ENCODE measurements at regions not wholly inside any gene's neighbourhood (a gene's known extent, or its start where the extent isn't known, plus 50 kb on each side); places are given as distances from the start of the nearest gene placed in this dataset.

DNA sequence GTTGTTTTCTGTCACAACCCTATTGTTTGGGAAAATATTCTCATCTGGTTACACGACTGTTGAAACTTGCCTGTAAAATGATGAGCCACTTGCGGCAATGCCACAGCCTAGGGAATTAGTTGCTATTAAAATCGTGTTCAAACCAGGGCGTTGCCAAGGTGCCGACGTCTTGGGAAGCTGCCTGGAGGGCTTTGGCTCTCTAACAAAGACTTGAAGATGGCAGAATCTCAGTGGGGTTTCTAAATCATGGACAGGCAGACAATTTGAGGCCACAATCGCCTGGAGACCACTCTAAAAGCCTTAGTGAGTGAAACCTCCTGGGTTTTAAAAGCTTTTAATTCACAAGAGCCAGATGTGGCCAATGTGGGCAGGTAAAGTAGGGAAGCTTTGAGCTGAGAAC lies 117.2 kb upstream of the BMAL1 start:
- TF ChIP-seq, protein P1, sequence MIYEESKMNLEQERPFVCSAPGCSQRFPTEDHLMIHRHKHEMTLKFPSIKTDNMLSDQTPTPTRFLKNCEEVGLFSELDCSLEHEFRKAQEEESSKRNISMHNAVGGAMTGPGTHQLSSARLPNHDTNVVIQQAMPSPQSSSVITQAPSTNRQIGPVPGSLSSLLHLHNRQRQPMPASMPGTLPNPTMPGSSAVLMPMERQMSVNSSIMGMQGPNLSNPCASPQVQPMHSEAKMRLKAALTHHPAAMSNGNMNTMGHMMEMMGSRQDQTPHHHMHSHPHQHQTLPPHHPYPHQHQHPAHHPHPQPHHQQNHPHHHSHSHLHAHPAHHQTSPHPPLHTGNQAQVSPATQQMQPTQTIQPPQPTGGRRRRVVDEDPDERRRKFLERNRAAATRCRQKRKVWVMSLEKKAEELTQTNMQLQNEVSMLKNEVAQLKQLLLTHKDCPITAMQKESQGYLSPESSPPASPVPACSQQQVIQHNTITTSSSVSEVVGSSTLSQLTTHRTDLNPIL (CRISPR knock-in tag; IDR thresholded peaks at IDR 0.05; ENCODE audit: low read depth) = no peak
- TF ChIP-seq OSR1 (CRISPR knock-in tag; IDR thresholded peaks at IDR 0.05) (no peak), ZFP30 (CRISPR knock-in tag; IDR thresholded peaks at IDR 0.05) (no peak), ZNF70 (CRISPR knock-in tag; IDR thresholded peaks at IDR 0.05) (no peak), ZNF565 (CRISPR knock-in tag; conservative IDR thresholded peaks at IDR 0.05; ENCODE audit: low read depth) (no peak), BACH2 (CRISPR knock-in tag; IDR thresholded peaks at IDR 0.05; ENCODE audit: borderline replicate concordance) (no peak), ARNTL (CRISPR knock-in tag; IDR thresholded peaks at IDR 0.05; ENCODE audit: borderline replicate concordance, low read depth) (no peak), ZNF8 (CRISPR knock-in tag; IDR thresholded peaks at IDR 0.05) (no peak), ZFP3 (CRISPR knock-in tag; IDR thresholded peaks at IDR 0.05) (no peak), ESRRG (CRISPR knock-in tag; IDR thresholded peaks at IDR 0.05) (no peak)
- TF ChIP-seq, protein P2, sequence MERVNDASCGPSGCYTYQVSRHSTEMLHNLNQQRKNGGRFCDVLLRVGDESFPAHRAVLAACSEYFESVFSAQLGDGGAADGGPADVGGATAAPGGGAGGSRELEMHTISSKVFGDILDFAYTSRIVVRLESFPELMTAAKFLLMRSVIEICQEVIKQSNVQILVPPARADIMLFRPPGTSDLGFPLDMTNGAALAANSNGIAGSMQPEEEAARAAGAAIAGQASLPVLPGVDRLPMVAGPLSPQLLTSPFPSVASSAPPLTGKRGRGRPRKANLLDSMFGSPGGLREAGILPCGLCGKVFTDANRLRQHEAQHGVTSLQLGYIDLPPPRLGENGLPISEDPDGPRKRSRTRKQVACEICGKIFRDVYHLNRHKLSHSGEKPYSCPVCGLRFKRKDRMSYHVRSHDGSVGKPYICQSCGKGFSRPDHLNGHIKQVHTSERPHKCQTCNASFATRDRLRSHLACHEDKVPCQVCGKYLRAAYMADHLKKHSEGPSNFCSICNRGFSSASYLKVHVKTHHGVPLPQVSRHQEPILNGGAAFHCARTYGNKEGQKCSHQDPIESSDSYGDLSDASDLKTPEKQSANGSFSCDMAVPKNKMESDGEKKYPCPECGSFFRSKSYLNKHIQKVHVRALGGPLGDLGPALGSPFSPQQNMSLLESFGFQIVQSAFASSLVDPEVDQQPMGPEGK (CRISPR knock-in tag; IDR thresholded peaks at IDR 0.05; ENCODE audit: borderline replicate concordance) = no peak
- TF ChIP-seq, protein P3, sequence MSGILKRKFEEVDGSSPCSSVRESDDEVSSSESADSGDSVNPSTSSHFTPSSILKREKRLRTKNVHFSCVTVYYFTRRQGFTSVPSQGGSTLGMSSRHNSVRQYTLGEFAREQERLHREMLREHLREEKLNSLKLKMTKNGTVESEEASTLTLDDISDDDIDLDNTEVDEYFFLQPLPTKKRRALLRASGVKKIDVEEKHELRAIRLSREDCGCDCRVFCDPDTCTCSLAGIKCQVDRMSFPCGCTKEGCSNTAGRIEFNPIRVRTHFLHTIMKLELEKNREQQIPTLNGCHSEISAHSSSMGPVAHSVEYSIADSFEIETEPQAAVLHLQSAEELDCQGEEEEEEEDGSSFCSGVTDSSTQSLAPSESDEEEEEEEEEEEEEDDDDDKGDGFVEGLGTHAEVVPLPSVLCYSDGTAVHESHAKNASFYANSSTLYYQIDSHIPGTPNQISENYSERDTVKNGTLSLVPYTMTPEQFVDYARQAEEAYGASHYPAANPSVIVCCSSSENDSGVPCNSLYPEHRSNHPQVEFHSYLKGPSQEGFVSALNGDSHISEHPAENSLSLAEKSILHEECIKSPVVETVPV (CRISPR knock-in tag; IDR thresholded peaks at IDR 0.05) = no peak
- TF ChIP-seq, protein P4, sequence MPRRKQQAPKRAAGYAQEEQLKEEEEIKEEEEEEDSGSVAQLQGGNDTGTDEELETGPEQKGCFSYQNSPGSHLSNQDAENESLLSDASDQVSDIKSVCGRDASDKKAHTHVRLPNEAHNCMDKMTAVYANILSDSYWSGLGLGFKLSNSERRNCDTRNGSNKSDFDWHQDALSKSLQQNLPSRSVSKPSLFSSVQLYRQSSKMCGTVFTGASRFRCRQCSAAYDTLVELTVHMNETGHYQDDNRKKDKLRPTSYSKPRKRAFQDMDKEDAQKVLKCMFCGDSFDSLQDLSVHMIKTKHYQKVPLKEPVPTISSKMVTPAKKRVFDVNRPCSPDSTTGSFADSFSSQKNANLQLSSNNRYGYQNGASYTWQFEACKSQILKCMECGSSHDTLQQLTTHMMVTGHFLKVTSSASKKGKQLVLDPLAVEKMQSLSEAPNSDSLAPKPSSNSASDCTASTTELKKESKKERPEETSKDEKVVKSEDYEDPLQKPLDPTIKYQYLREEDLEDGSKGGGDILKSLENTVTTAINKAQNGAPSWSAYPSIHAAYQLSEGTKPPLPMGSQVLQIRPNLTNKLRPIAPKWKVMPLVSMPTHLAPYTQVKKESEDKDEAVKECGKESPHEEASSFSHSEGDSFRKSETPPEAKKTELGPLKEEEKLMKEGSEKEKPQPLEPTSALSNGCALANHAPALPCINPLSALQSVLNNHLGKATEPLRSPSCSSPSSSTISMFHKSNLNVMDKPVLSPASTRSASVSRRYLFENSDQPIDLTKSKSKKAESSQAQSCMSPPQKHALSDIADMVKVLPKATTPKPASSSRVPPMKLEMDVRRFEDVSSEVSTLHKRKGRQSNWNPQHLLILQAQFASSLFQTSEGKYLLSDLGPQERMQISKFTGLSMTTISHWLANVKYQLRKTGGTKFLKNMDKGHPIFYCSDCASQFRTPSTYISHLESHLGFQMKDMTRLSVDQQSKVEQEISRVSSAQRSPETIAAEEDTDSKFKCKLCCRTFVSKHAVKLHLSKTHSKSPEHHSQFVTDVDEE (CRISPR knock-in tag; IDR thresholded peaks at IDR 0.05) = no peak
